Upper lobe of right lung (tissue), 1 donor: ENCODE measurements at regions not wholly inside any gene's neighbourhood (a gene's known extent, or its start where the extent isn't known, plus 50 kb on each side); places are given as distances from the start of the nearest gene placed in this dataset.

Source experiments
- ATAC-seq: fragments of 200-7000 bp; cut with Tn5 transposase; one replicate; pipeline ENCODE4 v1.9.1; 2020; ENCODE audit warnings: mild to moderate bottlenecking, moderate library complexity
- DNase-seq: peaks from one replicate; pipeline ENCODE4 v3.0.0-alpha.2; 2020
- H3K27ac ChIP-seq: fragments of 200-600 bp; one replicate; pipeline ENCODE4 v1.8.0; 2022
- H3K27me3 ChIP-seq: fragments of 200-600 bp; one replicate; pipeline ENCODE4 v1.8.0; 2022; ENCODE audit warnings: mild to moderate bottlenecking
- H3K36me3 ChIP-seq: fragments of 200-600 bp; one replicate; pipeline ENCODE4 v1.8.0; 2022
- H3K4me1 ChIP-seq: fragments of 200-600 bp; one replicate; pipeline ENCODE4 v1.8.0; 2022
- H3K4me3 ChIP-seq: fragments of 200-600 bp; one replicate; pipeline ENCODE4 v1.8.0; 2022; ENCODE audit warnings: mild to moderate bottlenecking
- H3K9me3 ChIP-seq: fragments of 200-600 bp; one replicate; pipeline ENCODE4 v1.8.0; 2022
- intact Hi-C: fragments of 100-400 bp; cut with DNase I; formaldehyde crosslinking; loops from one replicate; pipeline ENCODE4 v1.11.0; 2022
- microRNA-seq: library from miRNA; unstranded; fragments of <30 nt; microRNA quantifications from one replicate; pipeline ENCODE4 v1.2.0, GENCODE V29; 2020; ENCODE audit warnings: borderline microRNAs expressed
- TF ChIP-seq, protein P1 (sequence below): fragments of 200-600 bp; IDR thresholded peaks from one replicate; pipeline ENCODE4 v1.8.0; 2022; ENCODE audit warnings: antibody characterized with exemption
- donor health status: DM: no; HTN: yes; CAD: no; lungs with severe emphysema.

DNA sequence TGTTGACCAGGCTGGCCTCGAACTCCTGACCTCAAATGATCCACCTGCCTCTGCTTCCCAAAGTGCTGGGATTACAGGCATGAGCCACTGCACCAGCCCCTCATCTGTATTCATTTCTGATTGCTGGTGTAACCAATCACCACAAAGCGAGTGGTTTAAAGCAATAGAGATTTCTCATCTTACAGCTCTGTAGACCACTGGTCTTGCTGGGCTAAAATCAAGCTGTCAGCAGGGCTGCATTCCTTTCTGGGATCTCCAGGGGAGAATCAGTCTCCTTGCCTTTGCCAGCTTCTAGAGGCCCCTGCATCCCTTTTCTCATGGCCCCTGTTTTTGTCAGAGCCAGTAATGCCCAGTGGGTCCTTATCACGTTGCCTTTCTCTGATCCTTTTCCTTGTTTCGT, 49.9 kb upstream of the PMEPA1 start:
- Histone ChIP-seq H3K27ac (no peak overlapping the region), H3K9me3 (no peaks in the 10 kb centered on the region), H3K4me3 (no peak overlapping the region), H3K4me1 (no peaks in the 10 kb centered on the region), H3K36me3 (no peaks in the 10 kb centered on the region), H3K27me3 (no peaks in the 10 kb centered on the region)
- TF ChIP-seq, protein P1, sequence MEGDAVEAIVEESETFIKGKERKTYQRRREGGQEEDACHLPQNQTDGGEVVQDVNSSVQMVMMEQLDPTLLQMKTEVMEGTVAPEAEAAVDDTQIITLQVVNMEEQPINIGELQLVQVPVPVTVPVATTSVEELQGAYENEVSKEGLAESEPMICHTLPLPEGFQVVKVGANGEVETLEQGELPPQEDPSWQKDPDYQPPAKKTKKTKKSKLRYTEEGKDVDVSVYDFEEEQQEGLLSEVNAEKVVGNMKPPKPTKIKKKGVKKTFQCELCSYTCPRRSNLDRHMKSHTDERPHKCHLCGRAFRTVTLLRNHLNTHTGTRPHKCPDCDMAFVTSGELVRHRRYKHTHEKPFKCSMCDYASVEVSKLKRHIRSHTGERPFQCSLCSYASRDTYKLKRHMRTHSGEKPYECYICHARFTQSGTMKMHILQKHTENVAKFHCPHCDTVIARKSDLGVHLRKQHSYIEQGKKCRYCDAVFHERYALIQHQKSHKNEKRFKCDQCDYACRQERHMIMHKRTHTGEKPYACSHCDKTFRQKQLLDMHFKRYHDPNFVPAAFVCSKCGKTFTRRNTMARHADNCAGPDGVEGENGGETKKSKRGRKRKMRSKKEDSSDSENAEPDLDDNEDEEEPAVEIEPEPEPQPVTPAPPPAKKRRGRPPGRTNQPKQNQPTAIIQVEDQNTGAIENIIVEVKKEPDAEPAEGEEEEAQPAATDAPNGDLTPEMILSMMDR, result no peak
- no peak for ATAC-seq
- DNase-seq, result no peak
- intact Hi-C loops, result no loop called here

Small RNA genes lying in the stretch of these regions (microRNA-seq; reads per million reads assigned to microRNA genes)
- gene MIR4532, result 0.66 reads per million
